ENCODE measurements at regions not wholly inside any gene's neighbourhood (a gene's known extent, or its start where the extent isn't known, plus 50 kb on each side); places are given as distances from the start of the nearest gene placed in this dataset.

GRCh38 chr11:103811870-103812455, 224.5 kb upstream of the DDI1 start:
- H3K9me3 ChIP-seq (ENCODE audit: low read length), result peaks cover 53% of the 10 kb centered on the region
- no peak for DNase-seq (ENCODE audit: low spot score)
- in situ Hi-C loops (cut with HindIII; ENCODE audit: extremely low pct_ligation_motif_present, low pct_unique_long_range_greater_than_20kb) (no loop called here), intact Hi-C loops (cut with micrococcal nuclease; ENCODE audit: unreplicated experiment) (no loop called here)
- H3K36me3 ChIP-seq (replicated peaks in 1 of 2; ENCODE audit: control insufficient read depth in 1 of 2, insufficient read depth in 2 of 2, low read length in 2 of 2), result no peaks in the 10 kb centered on the region
- TF ChIP-seq ZNF501 (CRISPR knock-in tag; IDR thresholded peaks at IDR 0.05) (no peak), BCL3 (CRISPR knock-in tag; IDR thresholded peaks at IDR 0.05) (no peak), ZNF660 (CRISPR knock-in tag; IDR thresholded peaks at IDR 0.05; ENCODE audit: borderline replicate concordance, low read depth) (no peak), ZNF362 (CRISPR knock-in tag; IDR thresholded peaks at IDR 0.05; ENCODE audit: borderline replicate concordance) (no peak), CENPX (CRISPR knock-in tag; IDR thresholded peaks at IDR 0.05) (no peak), FOXO1 (CRISPR knock-in tag; IDR thresholded peaks at IDR 0.05) (no peak), KDM2A (CRISPR knock-in tag; IDR thresholded peaks at IDR 0.05; ENCODE audit: borderline replicate concordance, low read depth) (no peak), HDAC2 (CRISPR knock-in tag; IDR thresholded peaks at IDR 0.05) (no peak), ZFX (CRISPR knock-in tag; IDR thresholded peaks at IDR 0.05; ENCODE audit: low read depth) (no peak)
- no peak overlapping the region for H3K27ac ChIP-seq (ENCODE audit: extremely low read length, insufficient read depth, low read length)
- no peaks in the 10 kb centered on the region for H3K27me3 ChIP-seq (ENCODE audit: control insufficient read depth in 1 of 2, insufficient read depth in 2 of 2, low read length in 2 of 2)
- FAIRE-seq, result no peak
- POLR2A ChIA-PET, result no interaction called here
- H3K4me1 ChIP-seq (ENCODE audit: insufficient read depth, low read length), result no peaks in the 10 kb centered on the region
- no TSS peak for BruUV-seq (replicated peaks)
- no peak overlapping the region for H3K4me3 ChIP-seq (replicated peaks in 1 of 3; ENCODE audit: insufficient read depth in 1 of 3, low read depth in 2 of 3, low read length in 3 of 3)
- no peak for ATAC-seq
- no peaks in the 10 kb centered on the region for H4K20me1 ChIP-seq (ENCODE audit: insufficient read depth, low read length)
- H3K9ac ChIP-seq (ENCODE audit: insufficient read depth, low read depth, low read length), result no peak overlapping the region
- WGBS (ENCODE audit: low lambda C conversion rate), result 0% methylated on average over 3 of the region's 3 CpGs
- H2AFZ ChIP-seq (ENCODE audit: low read length), result no peak overlapping the region
- CTCF ChIA-PET (ENCODE audit: low intra/inter-chr PET ratio, low total read pairs), result no interaction called here
- H3K4me2 ChIP-seq (ENCODE audit: low read depth, low read length), result no peak overlapping the region
- no peaks in the 10 kb centered on the region for H3K79me2 ChIP-seq (ENCODE audit: insufficient read depth, low read length)

All from HepG2 (cell line).